HG02970 (cell line): ENCODE measurements at regions not wholly inside any gene's neighbourhood (a gene's known extent, or its start where the extent isn't known, plus 50 kb on each side); places are given as distances from the start of the nearest gene placed in this dataset.

Source experiments
- ATAC-seq: cut with Tn5 transposase; IDR thresholded peaks from one replicate; pipeline ENCODE4 v1.9.1; 2021; ENCODE audit warnings: mild to moderate bottlenecking, moderate library complexity, moderate number of reproducible peaks; ENCODE audit not compliant: unreplicated experiment, low FRiP score

GRCh38 chr6:156121973-156122372 is 655.2 kb upstream of the ARID1B start:
- no peak for ATAC-seq

- ATAC-seq = no peak
These were observed 658.9 kb upstream of the NOX3 start for GRCh38 chr6:156114541-156114940.

DNA sequence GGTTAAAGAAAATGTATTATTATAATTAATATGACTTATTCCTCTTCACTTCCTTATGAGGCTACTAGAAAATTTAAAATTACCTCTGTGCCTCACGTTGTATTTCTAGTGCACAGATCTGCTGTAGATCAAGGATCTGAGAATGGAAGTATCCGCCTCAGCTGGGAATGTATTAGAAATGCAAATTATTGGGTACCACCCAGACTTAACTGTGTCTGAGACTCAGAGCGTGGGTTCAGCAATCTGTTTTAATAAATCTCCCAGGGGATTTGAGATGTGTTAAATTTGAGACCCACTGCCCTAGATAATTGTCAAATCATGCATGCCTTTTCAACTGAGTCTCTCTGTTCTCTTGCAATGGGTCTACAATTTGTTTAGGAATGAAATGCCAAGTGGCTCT is 658.0 kb upstream of the NOX3 start:
- no peak for ATAC-seq

DNA sequence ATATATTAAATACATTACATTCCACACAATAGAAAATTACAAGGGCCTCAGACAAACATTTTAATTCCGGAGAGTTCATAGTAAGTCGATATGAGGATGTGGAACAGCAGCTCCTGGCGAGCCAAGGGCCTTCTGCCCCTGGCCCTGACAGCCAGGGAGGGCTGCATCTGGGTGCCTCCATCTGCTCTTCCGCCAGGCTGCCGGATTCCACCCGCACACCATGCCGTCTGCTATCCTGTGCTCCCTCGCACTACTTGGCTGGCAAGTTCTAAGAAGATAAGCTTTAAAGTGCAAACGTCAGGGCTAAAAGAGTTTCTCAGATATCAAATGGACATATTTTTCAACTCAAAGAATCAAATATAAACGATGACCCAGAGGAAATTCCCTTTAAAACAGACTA is 656.3 kb upstream of the NOX3 start:
- ATAC-seq = no peak

GRCh38 chr6:156110249-156110648 is 654.6 kb upstream of the NOX3 start:
- no peak for ATAC-seq

DNA sequence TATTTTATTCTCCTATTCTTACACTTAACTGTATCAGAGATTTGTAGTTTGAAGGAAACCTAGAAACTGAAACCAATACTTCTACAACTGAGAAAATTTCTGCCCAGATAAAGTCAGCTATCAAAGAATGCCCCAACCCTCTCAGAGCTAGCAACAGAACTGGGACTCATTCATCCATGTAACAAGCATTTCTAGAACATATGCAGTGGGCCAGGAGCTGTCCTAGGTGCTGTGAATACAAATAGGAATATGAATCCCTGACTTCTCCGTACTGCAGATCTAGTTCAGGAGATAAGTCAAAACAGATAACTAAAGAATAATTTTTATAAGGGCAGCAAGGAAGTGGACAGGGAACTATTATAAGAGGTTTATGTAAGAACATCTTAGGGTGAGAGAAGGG is 654.1 kb upstream of the NOX3 start:
- ATAC-seq = no peak

DNA sequence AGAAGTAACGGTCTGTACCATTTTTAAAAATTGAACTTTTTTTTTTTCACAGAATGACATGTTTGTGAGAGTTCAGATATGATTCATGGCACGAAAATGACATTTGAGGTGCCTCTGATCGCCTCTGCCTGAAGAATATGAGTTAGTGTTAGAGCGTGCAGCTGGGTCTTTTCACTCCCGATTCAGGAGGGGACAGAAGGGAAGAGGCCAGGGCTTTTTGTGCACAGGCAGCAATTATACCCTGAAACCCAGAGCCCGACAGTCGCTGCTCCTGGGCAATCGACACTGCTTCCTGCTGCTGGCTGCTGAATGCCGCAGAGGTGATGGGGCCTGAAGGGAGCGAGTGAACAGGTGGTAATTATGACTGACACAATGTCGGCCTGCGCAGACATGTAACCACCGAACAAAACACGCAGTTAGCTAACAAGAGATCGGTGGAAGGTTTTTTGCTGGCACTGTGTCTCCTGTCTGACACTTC is 652.0 kb upstream of the NOX3 start:
- ATAC-seq = no peak

DNA sequence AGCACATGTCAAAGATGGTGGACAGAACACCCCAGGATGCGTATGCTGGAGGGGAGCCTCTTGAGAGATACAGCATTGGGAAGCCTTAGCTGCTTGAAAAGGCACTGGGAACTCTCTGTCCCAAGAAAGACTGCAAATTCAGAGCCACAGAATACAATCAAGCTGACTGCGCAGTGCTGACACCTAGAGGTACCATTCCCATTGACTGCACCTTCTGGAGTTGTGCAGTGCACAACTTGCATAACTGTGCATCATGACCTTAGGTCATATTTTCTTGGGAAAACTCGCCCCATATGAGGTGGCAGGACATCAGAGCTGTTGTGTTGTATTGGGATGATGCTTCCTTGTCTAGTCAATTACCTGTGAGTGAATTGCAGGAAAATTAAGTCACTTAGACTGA is 646.5 kb upstream of the NOX3 start:
- no peak for ATAC-seq

GRCh38 chr6:156098839-156099238 is 643.2 kb upstream of the NOX3 start:
- no peak for ATAC-seq

GRCh38 chr6:156087487-156087886 is 631.8 kb upstream of the NOX3 start:
- no peak for ATAC-seq

DNA sequence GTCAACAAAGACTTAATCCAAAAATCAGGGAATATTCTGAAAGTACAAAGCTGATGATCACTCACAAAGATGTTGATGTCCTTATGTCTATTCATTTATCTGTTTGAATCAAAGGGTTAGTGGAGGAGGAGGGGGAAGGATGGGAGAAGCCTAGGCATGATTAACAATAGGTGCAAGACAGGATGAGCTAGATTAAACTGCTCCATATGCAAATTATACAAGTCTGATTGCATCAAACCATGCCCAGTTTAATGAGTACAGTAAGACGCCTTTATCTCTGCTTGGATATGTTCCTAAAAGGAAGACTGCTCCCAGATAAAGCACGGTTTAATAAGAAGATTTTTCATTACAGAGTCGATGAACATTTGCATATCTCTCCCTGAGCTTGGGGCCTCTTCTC is 626.4 kb upstream of the NOX3 start:
- no peak for ATAC-seq

- no peak for ATAC-seq
These were observed 624.7 kb upstream of the NOX3 start for GRCh38 chr6:156080371-156080770.

DNA sequence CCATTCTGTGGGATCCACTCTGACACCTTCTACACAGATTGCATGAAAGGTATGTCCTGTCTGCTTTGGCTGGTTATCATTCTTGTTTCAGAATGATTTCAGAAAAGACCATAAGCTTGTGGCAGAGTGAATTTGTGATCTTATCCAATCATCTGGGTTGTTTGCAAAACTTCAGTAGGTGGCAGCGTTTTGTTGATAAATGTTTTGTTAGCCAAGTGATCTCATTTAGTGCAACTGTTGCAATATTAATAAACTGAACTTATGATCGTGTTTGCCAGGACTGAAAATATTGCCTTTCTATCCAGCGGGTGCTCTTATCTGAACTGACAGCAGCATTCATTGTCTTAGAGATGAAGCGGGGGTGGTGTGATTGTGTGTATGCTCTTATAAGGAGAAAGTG is 613.2 kb upstream of the NOX3 start:
- no peak for ATAC-seq

GRCh38 chr6:156065849-156066248 is 610.2 kb upstream of the NOX3 start:
- ATAC-seq = no peak

GRCh38 chr6:156062091-156062563 is 606.5 kb upstream of the NOX3 start:
- no peak for ATAC-seq

GRCh38 chr6:156061465-156061864 is 605.8 kb upstream of the NOX3 start:
- no peak for ATAC-seq

DNA sequence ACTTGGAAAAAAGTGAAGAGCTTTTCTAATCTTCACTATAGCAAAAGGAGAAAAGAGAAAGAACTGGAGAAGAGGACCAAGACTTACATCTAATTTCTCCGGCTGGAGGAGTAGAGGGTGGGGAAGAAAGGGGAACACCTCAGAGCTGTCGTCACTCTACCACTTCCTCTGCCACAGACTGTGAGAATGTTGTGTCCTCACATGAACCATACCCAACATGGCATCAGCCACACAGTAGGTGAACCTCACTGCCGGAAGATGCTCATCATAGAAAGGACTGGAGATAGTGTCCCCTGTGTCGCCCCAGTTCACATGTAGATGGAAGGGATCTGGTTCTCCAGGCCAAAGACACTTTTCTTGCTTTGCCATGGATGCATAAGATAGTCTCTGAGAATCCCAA is 604.4 kb upstream of the NOX3 start:
- no peak for ATAC-seq

DNA sequence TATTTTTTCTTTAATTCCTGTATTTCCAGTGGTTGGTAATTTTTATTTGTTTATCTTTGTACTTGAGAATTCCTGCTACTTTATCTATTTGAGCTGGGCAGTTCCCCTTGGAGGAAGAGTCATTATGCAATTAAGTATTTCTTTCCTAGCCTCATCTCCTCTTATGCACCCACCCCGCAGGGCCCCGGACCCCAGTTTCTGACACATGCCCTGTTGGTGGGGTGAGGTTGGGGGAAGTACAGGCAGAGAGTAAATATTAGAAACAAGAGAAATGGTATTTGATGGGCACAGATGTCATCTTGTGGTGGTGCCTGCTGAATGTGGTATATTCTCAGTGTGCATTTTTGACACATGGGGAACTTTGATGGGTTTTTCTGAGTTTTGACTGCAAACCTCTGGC is 602.7 kb upstream of the NOX3 start:
- ATAC-seq = no peak

GRCh38 chr6:156057869-156058268 is 602.2 kb upstream of the NOX3 start:
- ATAC-seq = no peak

- ATAC-seq = no peak
These were observed 600.4 kb upstream of the NOX3 start for GRCh38 chr6:156056085-156056484.

DNA sequence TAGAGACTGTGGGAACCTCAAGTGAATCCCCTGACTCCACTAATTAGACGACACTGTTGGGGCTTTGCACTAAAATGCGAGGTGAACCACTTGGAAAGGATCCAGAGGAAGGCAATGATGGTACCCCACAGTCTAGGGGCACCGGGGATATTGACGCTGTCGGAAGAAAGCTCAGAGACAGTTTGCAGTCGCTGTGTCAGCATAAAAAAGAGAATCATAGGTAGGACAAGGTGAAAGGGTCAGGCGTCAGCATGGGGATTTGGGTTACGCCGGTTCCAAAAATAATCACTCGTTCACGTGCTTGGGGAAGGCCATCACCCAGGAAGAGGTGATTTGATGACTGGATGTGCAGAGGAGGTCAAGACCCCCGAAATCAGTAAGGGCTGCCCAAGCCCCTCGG is 598.0 kb upstream of the NOX3 start:
- ATAC-seq = no peak

- ATAC-seq = no peak
These were observed 591.3 kb upstream of the NOX3 start for GRCh38 chr6:156046841-156047449.

- no peak for ATAC-seq
These were observed 590.6 kb upstream of the NOX3 start for GRCh38 chr6:156046268-156046665.
